Mucosa of gallbladder (tissue), 1 donor: ENCODE measurements at regions not wholly inside any gene's neighbourhood (a gene's known extent, or its start where the extent isn't known, plus 50 kb on each side); places are given as distances from the start of the nearest gene placed in this dataset.

Experiments
- DNase-seq: peaks from one replicate; pipeline ENCODE4 v3.0.0-alpha.2; 2020; ENCODE audit warnings: low spot score
- donor health status: DM: no; HTN: no; CAD: no.

- no peak for DNase-seq
Measured at GRCh38 chr13:63112799-63113395, 1697.2 kb upstream of the PCDH20 start.

DNA sequence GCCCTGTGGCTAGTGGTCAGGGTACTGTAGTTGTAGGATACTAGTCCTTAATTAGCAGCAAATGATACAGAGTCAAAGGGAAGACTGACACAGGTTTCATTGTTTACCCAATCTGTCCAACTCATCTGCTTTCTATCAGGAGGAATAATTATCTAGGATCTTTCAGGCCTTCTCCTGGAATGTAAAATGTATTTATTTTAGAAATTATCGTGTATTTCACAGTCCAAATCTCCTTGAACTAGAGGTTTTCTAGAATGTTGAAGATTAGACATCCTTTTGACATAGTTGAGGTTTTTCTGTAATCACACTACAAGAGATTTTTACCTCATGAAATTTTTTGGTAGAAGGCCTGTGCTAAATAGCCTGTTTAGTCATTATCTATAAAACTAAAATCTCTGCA is 1694.8 kb upstream of the PCDH20 start:
- DNase-seq: no peak

- no peak for DNase-seq
Measured at GRCh38 chr13:63107179-63107943, 1691.7 kb upstream of the PCDH20 start.

DNA sequence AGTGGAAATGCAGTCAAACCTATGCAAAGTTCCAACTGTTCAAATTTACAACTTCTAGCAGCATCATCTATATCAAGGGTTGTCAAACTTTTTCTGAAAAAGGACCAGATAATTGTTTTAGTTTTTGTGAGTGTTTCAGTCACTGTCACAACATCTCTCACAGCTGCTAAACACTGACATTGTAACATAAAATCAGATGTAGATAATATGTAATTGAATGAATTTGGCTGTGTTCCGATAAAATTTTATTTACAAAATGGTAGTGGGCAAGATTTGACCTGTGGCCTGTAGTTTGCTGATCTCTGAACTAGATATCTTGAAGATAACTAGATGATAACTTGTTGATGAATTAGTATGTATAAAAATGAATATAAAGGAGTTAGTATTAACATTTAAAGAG is 1679.1 kb upstream of the PCDH20 start:
- no peak for DNase-seq

GRCh38 chr13:63093907-63094469 is 1678.3 kb upstream of the PCDH20 start:
- no peak for DNase-seq

DNA sequence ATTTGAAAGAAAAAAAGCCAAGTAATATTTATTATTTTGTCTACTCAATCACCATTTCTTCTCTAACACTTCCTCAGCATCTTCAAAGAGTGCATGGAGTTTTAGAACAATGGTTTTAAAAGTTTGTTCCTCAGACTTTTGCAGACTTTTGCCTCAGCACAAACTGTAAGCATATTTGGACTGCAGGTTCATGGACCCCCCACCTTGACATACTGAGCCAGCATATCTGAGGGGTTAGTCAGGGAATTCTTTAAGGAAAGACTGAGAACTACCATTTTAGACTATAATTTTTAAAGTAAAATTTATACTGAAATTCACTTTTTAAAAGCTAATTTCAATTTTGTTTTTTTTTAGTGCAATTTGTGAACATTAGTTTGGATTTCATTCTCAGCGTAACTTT is 1676.8 kb upstream of the PCDH20 start:
- no peak for DNase-seq

DNA sequence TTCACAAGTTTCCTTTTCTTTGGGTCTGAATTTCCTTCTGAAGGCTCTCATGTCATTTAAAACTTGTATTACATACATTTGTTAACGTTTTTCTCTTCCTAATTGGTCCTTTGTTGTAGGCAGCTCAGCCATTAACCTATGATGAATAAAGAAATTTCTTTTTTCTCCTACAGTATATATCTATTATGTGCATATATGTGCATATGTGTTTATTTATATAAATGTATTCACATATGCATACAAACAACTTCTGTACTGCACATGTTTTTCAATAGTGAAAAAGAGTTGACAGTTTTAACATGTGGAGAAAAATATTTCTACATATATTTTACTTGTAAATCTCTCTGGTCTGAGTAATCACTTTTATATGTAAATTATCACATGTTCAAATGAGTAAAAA is 1674.9 kb upstream of the PCDH20 start:
- no peak for DNase-seq

- DNase-seq: no peak
Measured at GRCh38 chr13:63088226-63088625, 1672.6 kb upstream of the PCDH20 start.

GRCh38 chr13:63086286-63086685 is 1670.6 kb upstream of the PCDH20 start:
- no peak for DNase-seq

- DNase-seq: no peak
Measured at GRCh38 chr13:63085851-63086250, 1670.2 kb upstream of the PCDH20 start.

DNA sequence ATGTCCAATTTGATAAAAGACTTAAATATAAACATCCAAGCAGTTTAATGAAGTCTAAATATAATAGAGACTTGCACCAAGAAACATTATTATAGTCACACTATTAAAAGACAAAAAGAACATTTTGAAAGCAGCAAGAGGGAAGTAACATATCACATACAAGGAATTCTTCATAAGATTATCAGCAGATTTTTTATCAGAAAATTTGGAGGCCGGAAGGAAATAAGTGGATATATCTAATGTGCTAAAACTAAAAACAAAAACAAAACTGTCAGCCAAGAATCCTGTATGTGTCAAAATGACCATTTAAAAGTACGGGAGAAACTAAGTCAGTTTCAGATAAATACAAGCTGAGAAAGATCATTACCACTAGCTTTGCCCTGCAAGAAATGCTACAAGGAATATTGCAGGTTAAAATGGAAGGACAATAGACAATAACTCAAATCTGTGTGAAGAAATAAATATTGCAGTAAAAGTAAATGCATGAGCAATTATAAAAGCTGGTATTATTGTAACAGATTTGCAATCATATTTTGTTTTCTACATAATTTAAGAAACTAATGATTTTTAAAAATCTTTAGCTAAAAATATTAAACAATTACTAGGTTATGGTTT is 1665.9 kb upstream of the PCDH20 start:
- no peak for DNase-seq

DNA sequence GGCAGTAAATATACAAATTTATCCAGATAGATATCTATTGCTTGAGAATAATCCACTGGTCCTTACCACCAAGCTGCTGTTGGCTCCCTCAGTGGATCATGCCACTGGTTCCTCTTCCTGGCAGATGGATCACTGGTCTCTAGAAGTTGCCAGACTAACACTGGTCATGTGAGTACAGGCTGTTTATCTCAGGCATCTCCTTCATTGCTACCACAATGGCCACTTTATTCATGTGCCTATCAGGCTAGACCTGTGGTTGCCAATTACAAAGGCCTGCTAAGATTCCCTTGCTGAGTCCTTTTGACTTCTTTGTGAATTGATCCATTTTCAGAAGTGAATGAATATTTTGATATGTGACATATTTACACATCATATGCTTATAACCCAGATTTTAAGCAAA is 1659.5 kb upstream of the PCDH20 start:
- DNase-seq: no peak

DNA sequence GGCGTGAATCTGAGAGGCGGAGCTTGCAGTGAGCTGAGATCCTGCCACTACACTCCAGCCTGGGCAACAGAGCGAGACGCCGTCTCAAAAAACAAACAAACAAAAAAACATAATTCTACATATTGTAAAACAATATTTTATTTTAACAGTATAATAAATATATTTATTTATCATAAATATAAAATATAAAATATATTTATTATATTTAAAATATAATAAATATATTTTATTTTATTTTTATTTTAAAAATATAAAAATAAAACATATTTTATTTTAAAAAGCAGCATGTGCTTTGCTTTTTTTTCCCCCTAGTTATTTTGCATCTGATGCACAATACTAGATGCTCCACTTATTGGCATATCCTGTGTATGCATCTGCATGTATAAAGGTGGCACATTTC is 1634.6 kb upstream of the PCDH20 start:
- DNase-seq: no peak

DNA sequence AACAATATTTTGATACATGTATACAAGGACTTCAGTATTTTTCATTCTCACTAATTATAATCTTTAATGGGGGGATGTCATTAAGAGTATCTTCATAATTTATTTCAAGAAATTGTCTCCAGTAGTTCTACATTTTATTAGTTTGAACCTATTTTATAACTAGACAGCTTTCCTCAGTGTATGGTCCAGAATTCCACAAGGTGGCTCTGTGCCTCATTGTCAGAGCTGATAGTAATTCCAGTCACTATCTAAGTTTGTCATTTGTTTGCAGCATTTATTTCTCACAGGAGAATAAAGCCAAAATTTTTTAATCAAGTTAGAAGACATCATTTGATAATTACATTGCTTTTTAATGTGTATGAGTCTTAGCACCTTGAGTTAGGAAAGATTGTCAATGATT is 1633.0 kb upstream of the PCDH20 start:
- no peak for DNase-seq

DNA sequence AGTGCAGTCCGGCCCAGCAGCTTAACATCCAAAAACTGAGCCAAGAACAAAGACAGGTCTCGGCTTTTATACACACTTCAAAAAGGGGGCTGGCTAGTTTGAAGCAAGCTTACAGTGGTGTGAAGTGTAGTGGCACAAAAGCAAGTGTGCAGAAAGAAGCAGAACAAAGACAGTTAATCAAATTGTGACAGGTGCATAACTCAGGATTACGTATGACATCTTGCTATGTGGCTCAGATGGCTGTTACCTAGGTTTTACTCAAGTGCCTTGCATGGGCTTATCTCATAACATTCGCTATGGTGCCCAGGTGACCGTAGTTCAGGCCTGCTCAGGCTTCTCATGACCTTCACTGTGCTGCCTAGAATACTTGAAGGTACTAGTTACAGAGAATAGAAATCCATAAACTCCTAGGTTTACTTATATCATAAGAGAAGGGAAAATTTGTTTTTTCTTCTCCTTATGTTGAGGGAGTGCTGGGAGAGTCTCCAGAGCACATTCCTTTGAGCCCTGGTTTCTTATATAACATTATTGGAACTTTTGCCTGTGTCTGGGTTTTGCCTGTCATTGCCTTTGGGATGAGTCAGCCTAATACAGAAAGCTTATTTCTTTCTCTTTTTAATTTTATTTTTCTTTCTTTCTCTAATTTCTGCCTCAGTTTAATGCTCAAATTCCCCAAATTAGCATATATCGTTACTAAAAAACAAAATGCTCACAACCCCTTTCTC is 1629.1 kb upstream of the PCDH20 start:
- DNase-seq: no peak

- no peak for DNase-seq
Measured at GRCh38 chr13:63042686-63043085, 1627.0 kb upstream of the PCDH20 start.

DNA sequence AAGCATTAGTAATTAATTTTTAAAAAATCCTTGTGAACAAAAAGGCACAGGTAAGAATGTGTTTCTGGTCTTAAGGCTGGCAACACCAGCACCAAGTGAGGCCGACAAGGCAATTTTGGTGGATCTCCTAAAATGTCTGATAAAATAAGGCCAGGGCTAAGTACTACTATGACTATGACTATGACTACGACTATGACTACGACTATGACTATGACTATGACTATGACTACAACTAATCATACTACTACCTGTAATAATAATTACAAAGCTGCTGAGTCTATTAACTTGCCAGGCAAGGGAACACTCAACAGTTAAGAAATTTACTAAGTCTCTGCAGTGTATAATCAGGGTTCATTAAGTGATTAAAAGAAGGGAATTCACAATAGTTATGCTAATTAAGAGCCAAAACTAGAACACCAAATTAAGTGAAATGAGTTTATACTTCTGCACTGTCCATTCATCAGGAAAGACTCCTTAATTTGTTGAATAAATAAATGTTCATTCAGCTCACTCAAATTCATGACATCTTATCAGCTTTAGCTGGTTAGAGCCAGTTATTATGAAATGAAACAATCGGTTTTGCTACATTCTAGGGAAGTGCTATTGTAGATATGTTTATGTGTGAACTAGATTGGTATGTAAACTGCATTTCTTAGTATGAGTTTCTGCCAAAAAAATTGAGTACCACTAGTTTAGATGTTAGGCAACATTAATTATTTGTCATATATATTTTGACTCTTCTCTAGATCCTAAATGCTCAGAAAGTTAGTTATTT is 1626.2 kb upstream of the PCDH20 start:
- DNase-seq: no peak

GRCh38 chr13:63026285-63026797 is 1610.7 kb upstream of the PCDH20 start:
- DNase-seq: no peak

GRCh38 chr13:63025741-63026140 is 1610.1 kb upstream of the PCDH20 start:
- DNase-seq: no peak

GRCh38 chr13:63024458-63024857 is 1608.8 kb upstream of the PCDH20 start:
- DNase-seq: no peak

DNA sequence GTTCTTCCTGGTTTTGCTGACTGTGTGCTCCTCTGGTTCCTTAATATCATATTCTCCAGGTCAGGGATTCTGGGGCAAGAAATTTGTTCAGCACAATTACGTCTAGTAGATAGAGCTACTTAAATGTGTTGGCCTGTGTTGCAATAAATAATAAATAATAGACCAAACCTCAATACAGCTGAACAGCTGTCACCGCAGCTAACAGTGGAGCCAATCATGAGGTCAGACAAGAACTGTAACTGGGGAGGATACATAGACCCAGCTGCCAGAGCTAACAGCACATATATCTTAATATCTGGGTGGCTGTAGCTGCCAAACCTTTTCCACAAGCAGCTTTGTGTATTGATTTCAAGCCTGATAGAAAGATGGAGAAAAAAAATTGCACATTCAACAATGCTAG is 1596.3 kb upstream of the PCDH20 start:
- no peak for DNase-seq
